ENCODE measurements at regions not wholly inside any gene's neighbourhood (a gene's known extent, or its start where the extent isn't known, plus 50 kb on each side); places are given as distances from the start of the nearest gene placed in this dataset.

GRCh38 chr4:56245547-56246232 is 141.6 kb downstream of the AASDH start:
- Histone ChIP-seq H3F3A (ENCODE audit: insufficient read depth) (no peaks in the 10 kb centered on the region), H3K27me3 (ENCODE audit: low read length) (no peaks in the 10 kb centered on the region), H2AFZ (ENCODE audit: low read depth, low read length, severe bottlenecking) (no peak overlapping the region), H3K27ac (ENCODE audit: low read depth, low read length) (no peak overlapping the region), H3K79me2 (ENCODE audit: insufficient read depth, low read length) (no peaks in the 10 kb centered on the region), H3K9me2 (replicated peaks; ENCODE audit: insufficient read depth, low read length) (no peaks in the 10 kb centered on the region), H4K20me1 (ENCODE audit: low read depth, low read length) (no peaks in the 10 kb centered on the region), H3K36me3 (ENCODE audit: low read length) (no peaks in the 10 kb centered on the region), H3K4me3 (ENCODE audit: insufficient read depth, low read length, poor library complexity, severe bottlenecking) (no peak overlapping the region), H3K4me2 (ENCODE audit: low read depth, low read length, poor library complexity, severe bottlenecking) (no peak overlapping the region), H3K9me3 (ENCODE audit: insufficient read depth, low read length) (no peaks in the 10 kb centered on the region), H3K9ac (ENCODE audit: low read length) (no peak overlapping the region)
- TF ChIP-seq EZH2phosphoT487 (conservative IDR thresholded peaks at IDR 0.05; ENCODE audit: low read length) (no peak), CTCF (IDR thresholded peaks at IDR 0.05; ENCODE audit: insufficient read depth, low read length, poor library complexity, severe bottlenecking) (no peak)

GRCh38 chr4:56244681-56245080 is 142.6 kb downstream of the AASDH start:
- no peaks in the 10 kb centered on the region for H3K9me3 ChIP-seq (ENCODE audit: insufficient read depth, low read length)
- no peaks in the 10 kb centered on the region for H3K27me3 ChIP-seq (ENCODE audit: low read length)
- no peaks in the 10 kb centered on the region for H3F3A ChIP-seq (ENCODE audit: insufficient read depth)
- H4K20me1 ChIP-seq (ENCODE audit: low read depth, low read length) = no peaks in the 10 kb centered on the region
- TF ChIP-seq CTCF (IDR thresholded peaks at IDR 0.05; ENCODE audit: insufficient read depth, low read length, poor library complexity, severe bottlenecking) (no peak), EZH2phosphoT487 (conservative IDR thresholded peaks at IDR 0.05; ENCODE audit: low read length) (no peak)
- no peak overlapping the region for H3K9ac ChIP-seq (ENCODE audit: low read length)
- H3K9me2 ChIP-seq (replicated peaks; ENCODE audit: insufficient read depth, low read length) = no peaks in the 10 kb centered on the region
- H3K4me3 ChIP-seq (ENCODE audit: insufficient read depth, low read length, poor library complexity, severe bottlenecking) = no peak overlapping the region
- H3K4me2 ChIP-seq (ENCODE audit: low read depth, low read length, poor library complexity, severe bottlenecking) = no peak overlapping the region
- H3K36me3 ChIP-seq (ENCODE audit: low read length) = no peaks in the 10 kb centered on the region
- no peak overlapping the region for H2AFZ ChIP-seq (ENCODE audit: low read depth, low read length, severe bottlenecking)
- H3K27ac ChIP-seq (ENCODE audit: low read depth, low read length) = no peak overlapping the region
- H3K79me2 ChIP-seq (ENCODE audit: insufficient read depth, low read length) = no peaks in the 10 kb centered on the region

GRCh38 chr4:56243107-56243506 is 144.2 kb downstream of the AASDH start:
- Histone ChIP-seq H3K4me3 (ENCODE audit: insufficient read depth, low read length, poor library complexity, severe bottlenecking) (no peak overlapping the region), H3K9me2 (replicated peaks; ENCODE audit: insufficient read depth, low read length) (no peaks in the 10 kb centered on the region), H3K9ac (ENCODE audit: low read length) (no peak overlapping the region), H2AFZ (ENCODE audit: low read depth, low read length, severe bottlenecking) (no peak overlapping the region), H3F3A (ENCODE audit: insufficient read depth) (no peaks in the 10 kb centered on the region), H3K36me3 (ENCODE audit: low read length) (no peaks in the 10 kb centered on the region), H3K9me3 (ENCODE audit: insufficient read depth, low read length) (no peaks in the 10 kb centered on the region), H3K27me3 (ENCODE audit: low read length) (no peaks in the 10 kb centered on the region), H3K79me2 (ENCODE audit: insufficient read depth, low read length) (no peaks in the 10 kb centered on the region), H3K27ac (ENCODE audit: low read depth, low read length) (no peak overlapping the region), H4K20me1 (ENCODE audit: low read depth, low read length) (no peaks in the 10 kb centered on the region), H3K4me2 (ENCODE audit: low read depth, low read length, poor library complexity, severe bottlenecking) (no peak overlapping the region)
- TF ChIP-seq EZH2phosphoT487 (conservative IDR thresholded peaks at IDR 0.05; ENCODE audit: low read length) = no peak
- no peak for TF ChIP-seq CTCF (IDR thresholded peaks at IDR 0.05; ENCODE audit: insufficient read depth, low read length, poor library complexity, severe bottlenecking)
